Uterus (tissue), 2 donors: ENCODE measurements at regions not wholly inside any gene's neighbourhood (a gene's known extent, or its start where the extent isn't known, plus 50 kb on each side); places are given as distances from the start of the nearest gene placed in this dataset.
"Not testable (repeated sequence)": the region's sequence is repeated elsewhere in the genome, so short reads cannot be mapped to it uniquely, and the experiment has no call there.

Experiments used
- CTCF ChIP-seq, 4 experiments: fragments of 200-600 bp in 2 of 4; fragments of 450-650 bp in 2 of 4; sonication (generic) in 2 of 4; IDR thresholded peaks; one replicate each; pipeline ENCODE4 v1.5.1; 2016 to 2019; ENCODE audit warnings: antibody characterized with exemption in 4 of 4, mild to moderate bottlenecking in 2 of 4, moderate library complexity in 1 of 4
- POLR2A ChIP-seq, 2 donors: fragments of 450-650 bp; IDR thresholded peaks; one replicate each; pipeline ENCODE4 v1.6.1; 2016; ENCODE audit warnings: antibody characterized with exemption in 2 of 2, mild to moderate bottlenecking in 1 of 2, moderate library complexity in 1 of 2

GRCh38 chr7:32738390-32738789 lies 153.2 kb downstream of the KBTBD2 start:
- TF ChIP-seq CTCF, POLR2A (IDR thresholded peaks at IDR 0.05): not testable (repeated sequence)
